ENCODE measurements at regions not wholly inside any gene's neighbourhood (a gene's known extent, or its start where the extent isn't known, plus 50 kb on each side); places are given as distances from the start of the nearest gene placed in this dataset.

DNA sequence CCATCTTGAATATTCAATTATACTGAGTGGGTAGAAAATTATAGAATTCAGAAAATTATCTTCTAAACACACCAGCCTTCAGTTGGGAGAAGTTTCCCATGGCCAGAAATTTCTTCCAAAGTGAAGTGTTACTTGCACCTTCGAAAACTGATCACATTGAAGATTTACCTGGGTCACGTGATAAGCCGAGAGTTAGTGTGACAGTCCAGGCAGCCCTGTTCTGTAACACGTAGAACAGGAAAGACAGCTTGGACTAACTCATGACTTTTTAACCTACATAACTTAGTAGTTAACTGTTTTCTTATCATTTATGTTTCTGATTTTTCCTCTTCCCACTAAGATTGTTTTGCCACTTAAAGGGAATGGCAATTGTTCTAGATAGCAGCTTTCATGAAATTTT is 118.3 kb upstream of the MTHFD1L start:
- TF ChIP-seq, protein P1, sequence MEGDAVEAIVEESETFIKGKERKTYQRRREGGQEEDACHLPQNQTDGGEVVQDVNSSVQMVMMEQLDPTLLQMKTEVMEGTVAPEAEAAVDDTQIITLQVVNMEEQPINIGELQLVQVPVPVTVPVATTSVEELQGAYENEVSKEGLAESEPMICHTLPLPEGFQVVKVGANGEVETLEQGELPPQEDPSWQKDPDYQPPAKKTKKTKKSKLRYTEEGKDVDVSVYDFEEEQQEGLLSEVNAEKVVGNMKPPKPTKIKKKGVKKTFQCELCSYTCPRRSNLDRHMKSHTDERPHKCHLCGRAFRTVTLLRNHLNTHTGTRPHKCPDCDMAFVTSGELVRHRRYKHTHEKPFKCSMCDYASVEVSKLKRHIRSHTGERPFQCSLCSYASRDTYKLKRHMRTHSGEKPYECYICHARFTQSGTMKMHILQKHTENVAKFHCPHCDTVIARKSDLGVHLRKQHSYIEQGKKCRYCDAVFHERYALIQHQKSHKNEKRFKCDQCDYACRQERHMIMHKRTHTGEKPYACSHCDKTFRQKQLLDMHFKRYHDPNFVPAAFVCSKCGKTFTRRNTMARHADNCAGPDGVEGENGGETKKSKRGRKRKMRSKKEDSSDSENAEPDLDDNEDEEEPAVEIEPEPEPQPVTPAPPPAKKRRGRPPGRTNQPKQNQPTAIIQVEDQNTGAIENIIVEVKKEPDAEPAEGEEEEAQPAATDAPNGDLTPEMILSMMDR (IDR thresholded peaks at IDR 0.05): no peak
- TF ChIP-seq EP300 (IDR thresholded peaks at IDR 0.05; ENCODE audit: low read depth): no peak
- TF ChIP-seq POLR2A (IDR thresholded peaks at IDR 0.05): no peak
